Glomerular endothelial cell (primary cell): ENCODE measurements at regions not wholly inside any gene's neighbourhood (a gene's known extent, or its start where the extent isn't known, plus 50 kb on each side); places are given as distances from the start of the nearest gene placed in this dataset.

ENCODE experiments used
- DNase-seq: peaks from one replicate; pipeline ENCODE4 v3.0.0-alpha.2; 2011; ENCODE audit warnings: low read depth, low spot score; ENCODE audit errors: extremely low read depth

- DNase-seq, result no peak
Measured at GRCh38 chr17:71681427-71682173, 439.2 kb upstream of the SOX9 start.

GRCh38 chr17:71682174-71682494 lies 438.7 kb upstream of the SOX9 start:
- DNase-seq, result no peak

- DNase-seq, result no peak
Measured at GRCh38 chr17:71689782-71690181, 431.0 kb upstream of the SOX9 start.

- DNase-seq, result no peak
Measured at GRCh38 chr17:71699907-71700306, 420.9 kb upstream of the SOX9 start.

- no peak for DNase-seq
Measured at GRCh38 chr17:71703701-71704100, 417.1 kb upstream of the SOX9 start.

- no peak for DNase-seq
Measured at GRCh38 chr17:71709271-71709890, 411.4 kb upstream of the SOX9 start.

- no peak for DNase-seq
Measured at GRCh38 chr17:71709946-71710345, 410.9 kb upstream of the SOX9 start.

- DNase-seq, result no peak
Measured at GRCh38 chr17:71710816-71711215, 410.0 kb upstream of the SOX9 start.

- no peak for DNase-seq
Measured at GRCh38 chr17:71713846-71714245, 407.0 kb upstream of the SOX9 start.

- no peak for DNase-seq
Measured at GRCh38 chr17:71724339-71724738, 396.5 kb upstream of the SOX9 start.

GRCh38 chr17:71725811-71726210 lies 395.0 kb upstream of the SOX9 start:
- no peak for DNase-seq

GRCh38 chr17:71726341-71726740 lies 394.5 kb upstream of the SOX9 start:
- no peak for DNase-seq

- DNase-seq, result no peak
Measured at GRCh38 chr17:71727292-71727691, 393.5 kb upstream of the SOX9 start.

- no peak for DNase-seq
Measured at GRCh38 chr17:71727723-71728122, 393.1 kb upstream of the SOX9 start.

- no peak for DNase-seq
Measured at GRCh38 chr17:71730871-71731270, 389.9 kb upstream of the SOX9 start.

- no peak for DNase-seq
Measured at GRCh38 chr17:71735893-71736292, 384.9 kb upstream of the SOX9 start.

- DNase-seq, result no peak
Measured at GRCh38 chr17:71740866-71741265, 380.0 kb upstream of the SOX9 start.

GRCh38 chr17:71741836-71742235 lies 379.0 kb upstream of the SOX9 start:
- DNase-seq, result no peak

GRCh38 chr17:71748872-71749271 lies 371.9 kb upstream of the SOX9 start:
- DNase-seq, result no peak

GRCh38 chr17:71753070-71753469 lies 367.8 kb upstream of the SOX9 start:
- DNase-seq, result no peak

GRCh38 chr17:71757156-71757555 lies 363.7 kb upstream of the SOX9 start:
- no peak for DNase-seq

- DNase-seq, result no peak
Measured at GRCh38 chr17:71757956-71758355, 362.9 kb upstream of the SOX9 start.
